SH-SY5Y (cell line): ENCODE measurements at regions not wholly inside any gene's neighbourhood (a gene's known extent, or its start where the extent isn't known, plus 50 kb on each side); places are given as distances from the start of the nearest gene placed in this dataset.

Experiments used
- GATA2 ChIP-seq: IDR thresholded peaks from 2 replicates; pipeline ENCODE4 v1.6.1; 2011; ENCODE audit warnings: mild to moderate bottlenecking, low read depth, low read length
- GATA3 ChIP-seq: IDR thresholded peaks from 2 replicates; pipeline ENCODE4 v1.6.1; 2011; ENCODE audit warnings: low read depth, mild to moderate bottlenecking, low read length, moderate library complexity

GRCh38 chr17:70523426-70523825 lies 354.1 kb downstream of the KCNJ2 start:
- TF ChIP-seq GATA2 (no peak), GATA3 (no peak)
